Esophagus mucosa (tissue), 1 donor: ENCODE measurements at regions not wholly inside any gene's neighbourhood (a gene's known extent, or its start where the extent isn't known, plus 50 kb on each side); places are given as distances from the start of the nearest gene placed in this dataset.
A peak's percentile ranks its signal among the peaks of the same experiment; 100 is the strongest.

Source experiments
- ATAC-seq: fragments of 200-7000 bp; cut with Tn5 transposase; one replicate; pipeline ENCODE4 v1.9.1; 2020
- donor health status: DM: yes; HTN: yes; CAD: no.

DNA sequence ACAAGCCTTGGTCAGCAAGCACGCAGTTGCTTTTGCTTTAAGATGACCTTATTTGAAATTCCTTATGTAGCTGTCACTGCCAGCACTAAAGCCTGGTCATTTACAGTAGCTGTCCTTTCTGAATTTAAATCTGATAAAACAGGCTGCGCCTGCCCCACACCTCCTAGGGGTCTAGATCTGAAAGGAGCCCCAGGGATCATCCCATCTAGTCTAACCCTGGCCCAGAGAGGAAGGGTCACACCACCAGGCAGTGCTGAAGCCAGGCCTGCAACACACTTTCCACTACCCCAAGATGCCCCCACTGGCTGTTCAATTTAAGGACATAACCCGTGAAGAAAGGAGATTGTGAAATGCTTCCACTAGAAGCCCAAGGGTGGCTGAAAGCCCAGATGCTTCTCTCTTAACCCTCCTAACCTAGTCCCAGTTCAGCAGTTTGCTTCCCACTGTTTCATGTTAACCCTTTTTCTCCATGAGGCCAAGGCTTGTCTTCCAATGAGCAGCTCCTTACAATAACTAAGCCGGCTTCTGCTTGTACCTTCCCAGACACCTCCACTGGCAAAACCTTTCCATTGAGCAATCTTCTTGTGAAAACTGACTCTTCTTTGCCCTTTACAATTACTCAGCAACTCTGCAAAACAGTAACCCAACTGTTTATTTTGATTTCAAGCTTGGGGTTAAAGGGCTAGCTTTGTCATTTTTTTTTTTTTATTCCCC, 198.9 kb upstream of the LPP start:
- peak; percentile 50 for ATAC-seq

GRCh38 chr3:187955587-187955952, 198.4 kb upstream of the LPP start:
- ATAC-seq: no peak

DNA sequence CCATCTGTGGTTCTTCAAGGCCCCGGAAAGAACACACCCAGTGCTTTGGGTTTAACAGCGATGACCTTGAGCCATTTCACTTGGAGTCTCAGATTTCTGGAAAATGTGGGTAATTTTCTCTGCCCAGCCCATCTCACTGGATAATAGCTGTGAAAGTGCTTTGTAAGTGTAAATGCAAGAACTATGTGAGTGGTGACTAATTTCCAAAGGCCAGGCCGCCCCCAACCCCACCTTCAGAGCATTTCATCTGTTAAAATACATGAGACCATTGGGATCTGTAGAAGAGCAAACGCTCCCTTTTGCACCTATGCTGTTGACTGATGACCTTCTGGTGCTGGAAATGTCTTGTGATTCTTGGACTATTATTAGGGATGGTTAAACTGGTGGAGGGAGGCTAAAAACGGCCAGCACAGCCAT, 196.8 kb upstream of the LPP start:
- ATAC-seq: no peak

GRCh38 chr3:187957582-187957981, 196.4 kb upstream of the LPP start:
- no peak for ATAC-seq

- ATAC-seq: no peak
Measured at GRCh38 chr3:187958432-187959003, 195.4 kb upstream of the LPP start.

- no peak for ATAC-seq
Measured at GRCh38 chr3:187960820-187961219, 193.1 kb upstream of the LPP start.

DNA sequence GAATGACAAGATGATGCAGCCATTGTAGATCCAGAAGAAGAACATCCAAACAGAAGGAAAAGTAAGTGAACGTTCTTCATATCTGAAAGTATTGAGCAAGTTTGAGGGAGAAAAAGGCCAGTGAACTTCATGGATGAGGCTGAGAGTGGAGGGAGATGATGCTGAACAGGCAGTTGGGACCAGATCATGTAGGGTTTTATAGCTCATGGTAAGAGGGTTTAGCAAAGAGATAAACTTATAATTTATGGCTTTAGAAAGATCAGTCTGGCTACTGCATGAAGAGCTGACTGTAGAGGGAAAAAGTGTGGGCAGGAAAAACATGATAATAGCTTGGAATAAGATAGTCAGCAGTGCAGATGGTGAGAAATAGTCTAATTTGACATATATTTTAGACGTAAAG, 192.6 kb upstream of the LPP start:
- no peak for ATAC-seq

DNA sequence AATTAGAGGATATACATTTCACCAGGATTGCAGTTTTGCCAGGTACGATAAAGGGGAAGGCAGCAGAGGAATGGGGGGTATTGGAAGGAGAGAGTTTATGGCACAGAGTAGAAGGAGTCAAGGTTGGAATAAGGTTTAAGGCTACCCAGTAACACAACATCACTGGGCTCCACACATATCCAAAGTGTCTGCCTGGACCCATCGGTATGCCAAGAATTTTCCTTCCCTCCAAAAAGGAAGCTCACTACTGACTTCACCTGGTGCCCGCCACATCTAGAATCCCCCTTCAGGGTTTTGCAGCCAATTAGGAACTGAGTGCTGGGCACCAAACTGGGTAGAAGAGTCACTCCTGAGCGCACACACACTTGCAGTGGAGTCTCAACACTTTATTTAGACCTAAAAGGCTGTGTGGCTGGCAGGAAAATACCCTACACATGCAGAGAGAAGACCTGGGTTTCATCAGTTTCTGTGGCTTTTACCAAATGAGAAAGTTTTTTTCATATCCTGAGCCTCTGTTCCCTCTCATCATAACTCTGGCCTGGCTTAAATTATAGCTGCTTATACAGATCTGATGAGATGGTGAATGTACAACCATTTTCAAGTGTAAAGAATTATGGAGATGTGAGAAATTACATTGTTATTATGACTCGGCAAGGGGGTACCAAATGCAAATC, 190.8 kb upstream of the LPP start:
- ATAC-seq: no peak

GRCh38 chr3:187963677-187964385, 190.1 kb upstream of the LPP start:
- peak; percentile 39 for ATAC-seq

DNA sequence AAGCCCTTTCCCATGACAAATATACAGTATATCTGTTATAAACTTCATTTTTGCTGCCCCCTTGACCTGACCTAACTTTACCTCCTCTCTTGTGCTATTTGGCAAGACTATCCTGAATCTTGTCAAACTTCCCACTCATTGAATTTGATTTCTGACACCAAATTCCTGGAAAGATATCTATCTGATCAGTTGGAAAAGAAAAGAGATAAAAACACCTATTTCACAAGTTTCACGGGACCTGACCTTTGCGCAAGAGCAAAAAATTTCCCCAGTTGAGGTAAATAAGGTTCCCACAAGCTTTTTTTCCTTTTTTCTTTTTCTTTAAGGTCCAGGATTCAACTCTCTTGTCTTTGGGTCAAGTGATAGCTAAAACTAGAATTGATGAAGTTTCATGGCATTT, 189.2 kb upstream of the LPP start:
- no peak for ATAC-seq

GRCh38 chr3:187966096-187966495, 187.9 kb upstream of the LPP start:
- no peak for ATAC-seq

- ATAC-seq: no peak
Measured at GRCh38 chr3:187966636-187967406, 187.1 kb upstream of the LPP start.

DNA sequence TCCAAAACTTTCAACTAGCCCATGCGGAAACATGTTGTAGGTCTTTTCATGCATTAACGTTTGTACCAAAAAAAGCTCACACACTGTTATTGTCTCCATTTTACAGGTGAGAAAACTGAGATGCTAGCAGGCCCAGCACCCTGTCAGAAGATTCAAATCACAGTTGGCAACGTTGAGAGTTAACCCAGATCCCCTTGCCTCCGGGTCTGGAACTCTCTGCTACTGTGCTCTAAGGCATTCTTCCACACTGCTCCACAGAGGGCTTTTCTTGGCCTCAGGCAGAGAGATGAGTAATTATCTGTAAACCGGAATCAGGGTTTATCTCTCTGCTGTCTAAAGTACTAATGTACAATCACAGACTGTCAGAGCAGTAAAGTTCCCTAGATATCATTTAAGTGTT, 186.0 kb upstream of the LPP start:
- no peak for ATAC-seq

- ATAC-seq: peak; percentile 13
Measured at GRCh38 chr3:187968883-187969580, 184.9 kb upstream of the LPP start.

DNA sequence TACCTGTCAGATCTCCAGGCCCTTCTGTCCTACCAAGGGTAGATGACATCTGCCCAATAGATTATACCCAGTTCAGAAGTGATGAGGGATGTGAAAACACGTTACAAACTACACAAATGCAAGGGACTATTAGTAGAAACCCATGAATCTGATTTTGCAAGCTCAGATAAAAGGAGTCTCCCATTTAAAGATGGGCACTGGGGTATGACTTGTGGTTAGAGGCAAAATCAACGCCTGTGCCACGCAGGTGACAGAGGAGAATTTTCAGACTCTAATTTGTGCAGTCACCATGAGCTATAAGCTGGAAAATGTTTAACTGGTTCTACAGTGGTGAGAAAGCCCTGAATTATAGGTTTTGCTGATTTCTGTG, 184.4 kb upstream of the LPP start:
- ATAC-seq: no peak

DNA sequence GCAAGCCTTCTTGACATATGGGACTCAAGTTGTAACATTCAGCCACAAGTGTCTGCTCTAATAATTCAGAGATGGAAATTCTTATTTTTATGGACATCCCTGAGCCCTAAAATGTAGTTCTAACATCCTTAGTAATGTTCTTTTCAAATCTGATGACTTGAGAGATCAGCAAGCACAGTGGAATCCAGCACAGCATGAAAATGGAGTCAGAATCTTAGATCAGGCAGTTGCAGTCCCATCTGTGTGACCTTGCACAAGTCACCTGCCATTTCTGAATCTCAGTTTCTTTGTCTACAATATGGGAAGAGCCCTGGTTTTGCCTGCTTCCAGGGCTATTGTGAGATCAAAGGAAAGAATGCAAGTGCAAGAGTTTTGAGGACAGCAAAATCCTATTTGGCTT, 183.9 kb upstream of the LPP start:
- no peak for ATAC-seq

- no peak for ATAC-seq
Measured at GRCh38 chr3:187971629-187972028, 182.3 kb upstream of the LPP start.

DNA sequence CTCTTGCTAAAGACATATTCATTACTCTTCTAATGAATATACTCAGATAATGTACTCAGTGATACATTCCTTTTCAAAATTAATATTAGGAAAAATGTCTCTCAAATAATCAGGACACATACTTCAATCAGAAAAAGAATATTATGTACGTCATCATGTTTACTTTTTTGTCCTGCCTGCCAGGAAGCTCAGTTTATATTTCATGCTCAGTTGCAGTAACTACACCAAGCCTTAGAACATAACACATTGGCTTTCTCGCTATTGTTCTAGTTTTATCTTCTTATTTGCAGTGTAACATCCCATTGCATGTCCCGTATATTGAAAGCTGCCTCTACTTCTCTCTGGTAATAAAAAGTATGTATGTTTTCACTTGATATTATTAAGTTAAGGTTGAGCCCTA, 181.5 kb upstream of the LPP start:
- ATAC-seq: no peak

- no peak for ATAC-seq
Measured at GRCh38 chr3:187973977-187974870, 179.7 kb upstream of the LPP start.

DNA sequence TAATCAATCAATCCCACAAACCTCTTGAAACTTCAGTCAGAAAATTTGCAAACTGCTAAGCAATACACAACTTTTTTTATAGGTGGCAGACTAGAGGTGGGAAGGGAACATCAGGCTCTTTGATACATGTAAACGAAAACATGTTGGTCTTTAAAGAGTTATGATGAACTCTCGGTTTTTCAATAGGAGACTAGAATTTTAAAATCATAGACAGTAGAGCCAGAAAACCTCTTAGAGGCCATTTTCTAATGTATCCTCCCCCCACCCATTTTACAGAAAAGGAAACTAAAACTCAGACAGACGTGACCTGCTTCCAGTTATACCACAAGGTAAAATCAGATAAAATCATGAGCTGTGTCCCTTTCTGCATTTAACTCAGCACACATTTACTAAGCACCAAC, 179.1 kb upstream of the LPP start:
- ATAC-seq: no peak
